Parathyroid adenoma (tissue), 2 donors: ENCODE measurements at regions not wholly inside any gene's neighbourhood (a gene's known extent, or its start where the extent isn't known, plus 50 kb on each side); places are given as distances from the start of the nearest gene placed in this dataset.

Experiments used
- H2AFZ ChIP-seq: fragments of 300-600 bp; sonication (generic); one replicate; pipeline ENCODE4 v1.7.0; 2017; ENCODE audit warnings: antibody characterized with exemption, mild to moderate bottlenecking
- H3K27ac ChIP-seq: fragments of 300-600 bp; sonication (generic); one replicate; pipeline ENCODE4 v1.7.0; 2017
- H3K27me3 ChIP-seq: fragments of 300-600 bp; sonication (generic); one replicate; pipeline ENCODE4 v1.7.0; 2017; ENCODE audit warnings: low read length; ENCODE audit not compliant: control insufficient read depth, insufficient read depth
- H3K36me3 ChIP-seq: fragments of 300-600 bp; sonication (generic); one replicate; pipeline ENCODE4 v1.7.0; 2017; ENCODE audit warnings: low read length; ENCODE audit not compliant: control insufficient read depth, insufficient read depth
- H3K4me1 ChIP-seq: fragments of 300-600 bp; sonication (generic); one replicate; pipeline ENCODE4 v1.7.0; 2017; ENCODE audit warnings: control low read depth
- H3K4me2 ChIP-seq: fragments of 300-600 bp; sonication (generic); one replicate; pipeline ENCODE4 v1.7.0; 2017; ENCODE audit warnings: low read length
- H3K4me3 ChIP-seq: fragments of 300-600 bp; sonication (generic); one replicate; pipeline ENCODE4 v1.7.0; 2017; ENCODE audit warnings: low read depth, low read length
- H3K79me2 ChIP-seq: fragments of 300-600 bp; sonication (generic); one replicate; pipeline ENCODE4 v1.7.0; 2017; ENCODE audit warnings: control low read depth
- H3K9ac ChIP-seq: fragments of 300-600 bp; sonication (generic); one replicate; pipeline ENCODE4 v1.7.0; 2017; ENCODE audit warnings: mild to moderate bottlenecking
- H3K9me3 ChIP-seq: fragments of 300-600 bp; sonication (generic); one replicate; pipeline ENCODE4 v1.7.0; 2017; ENCODE audit warnings: low read length; ENCODE audit not compliant: control insufficient read depth
- TF ChIP-seq, protein P1 (sequence below): fragments of 300-600 bp; sonication (generic); IDR thresholded peaks from one replicate; pipeline ENCODE4 v1.7.0; 2017; ENCODE audit warnings: antibody characterized with exemption, mild to moderate bottlenecking
- donor health status: primary hyperparathyroidism.

DNA sequence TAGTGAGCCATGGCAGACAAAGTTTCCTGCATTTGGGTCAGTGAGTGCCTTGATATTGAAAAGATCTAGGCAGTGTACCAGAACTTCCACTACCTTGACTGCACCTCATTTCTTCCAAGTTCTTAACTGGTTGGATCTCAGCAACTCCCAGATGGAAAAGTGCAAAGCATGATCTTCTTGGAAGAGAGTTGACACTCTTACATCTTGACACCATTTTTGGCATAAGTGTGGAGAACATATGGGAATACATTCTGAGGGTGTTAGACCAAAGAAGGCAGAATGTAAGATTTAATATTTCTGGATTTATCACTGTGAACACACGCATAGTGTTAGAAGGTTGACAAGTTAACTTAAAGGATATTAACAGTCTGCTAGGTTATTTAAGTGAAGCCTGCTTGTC is 555.1 kb upstream of the CTNND2 start:
- no peaks in the 10 kb centered on the region for H3K27me3 ChIP-seq
- H3K9ac ChIP-seq = no peak overlapping the region
- no peak overlapping the region for H3K27ac ChIP-seq
- no peaks in the 10 kb centered on the region for H3K79me2 ChIP-seq
- TF ChIP-seq, protein P1, sequence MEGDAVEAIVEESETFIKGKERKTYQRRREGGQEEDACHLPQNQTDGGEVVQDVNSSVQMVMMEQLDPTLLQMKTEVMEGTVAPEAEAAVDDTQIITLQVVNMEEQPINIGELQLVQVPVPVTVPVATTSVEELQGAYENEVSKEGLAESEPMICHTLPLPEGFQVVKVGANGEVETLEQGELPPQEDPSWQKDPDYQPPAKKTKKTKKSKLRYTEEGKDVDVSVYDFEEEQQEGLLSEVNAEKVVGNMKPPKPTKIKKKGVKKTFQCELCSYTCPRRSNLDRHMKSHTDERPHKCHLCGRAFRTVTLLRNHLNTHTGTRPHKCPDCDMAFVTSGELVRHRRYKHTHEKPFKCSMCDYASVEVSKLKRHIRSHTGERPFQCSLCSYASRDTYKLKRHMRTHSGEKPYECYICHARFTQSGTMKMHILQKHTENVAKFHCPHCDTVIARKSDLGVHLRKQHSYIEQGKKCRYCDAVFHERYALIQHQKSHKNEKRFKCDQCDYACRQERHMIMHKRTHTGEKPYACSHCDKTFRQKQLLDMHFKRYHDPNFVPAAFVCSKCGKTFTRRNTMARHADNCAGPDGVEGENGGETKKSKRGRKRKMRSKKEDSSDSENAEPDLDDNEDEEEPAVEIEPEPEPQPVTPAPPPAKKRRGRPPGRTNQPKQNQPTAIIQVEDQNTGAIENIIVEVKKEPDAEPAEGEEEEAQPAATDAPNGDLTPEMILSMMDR = no peak
- no peak overlapping the region for H3K4me2 ChIP-seq
- H3K36me3 ChIP-seq = no peaks in the 10 kb centered on the region
- no peak overlapping the region for H2AFZ ChIP-seq
- no peaks in the 10 kb centered on the region for H3K4me1 ChIP-seq
- H3K9me3 ChIP-seq = no peaks in the 10 kb centered on the region
- no peak overlapping the region for H3K4me3 ChIP-seq

DNA sequence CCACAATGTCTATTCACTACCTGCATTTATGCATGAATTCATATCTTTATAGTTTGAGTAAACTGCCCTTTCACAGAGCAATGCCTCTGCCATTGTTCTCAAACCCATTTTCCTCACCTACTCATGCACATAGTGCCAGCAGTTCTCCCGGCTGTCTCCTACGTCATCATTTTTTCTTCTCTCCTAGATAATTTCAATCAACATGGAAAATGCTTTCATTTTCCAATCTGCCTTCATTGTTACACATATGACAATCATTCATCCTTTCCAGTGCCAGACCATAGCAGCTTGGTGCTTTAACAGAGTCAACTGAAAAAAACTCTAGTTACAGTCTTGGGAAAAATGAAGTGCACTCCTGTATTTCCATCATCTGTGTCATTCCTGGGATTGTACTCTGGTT is 514.8 kb upstream of the CTNND2 start:
- no peaks in the 10 kb centered on the region for H3K27me3 ChIP-seq
- no peak overlapping the region for H3K4me2 ChIP-seq
- H3K9me3 ChIP-seq = no peaks in the 10 kb centered on the region
- no peak overlapping the region for H2AFZ ChIP-seq
- H3K79me2 ChIP-seq = no peaks in the 10 kb centered on the region
- no peak overlapping the region for H3K4me3 ChIP-seq
- no peak overlapping the region for H3K27ac ChIP-seq
- TF ChIP-seq, protein P1 = no peak
- H3K36me3 ChIP-seq = no peaks in the 10 kb centered on the region
- no peak overlapping the region for H3K9ac ChIP-seq
- no peaks in the 10 kb centered on the region for H3K4me1 ChIP-seq

DNA sequence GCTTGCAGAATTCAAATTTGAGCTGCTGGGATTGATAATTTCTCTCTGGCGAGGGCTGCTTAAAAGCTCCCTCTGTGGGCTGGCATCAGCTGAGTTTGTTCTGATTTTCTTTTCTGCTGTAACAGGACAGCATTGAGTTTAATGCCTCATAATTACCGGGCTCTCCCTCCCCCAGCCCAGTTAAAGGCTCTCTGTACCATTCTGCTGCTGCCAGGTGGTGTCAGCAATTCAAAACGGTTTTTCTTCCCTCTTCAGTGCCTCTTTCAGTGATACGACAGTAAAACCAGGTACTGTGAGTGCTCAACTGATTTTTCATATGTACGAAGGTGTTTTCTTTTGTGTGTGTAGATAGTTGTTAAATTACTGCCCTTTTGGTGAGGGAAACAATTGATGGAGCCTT is 509.3 kb upstream of the CTNND2 start:
- no peaks in the 10 kb centered on the region for H3K27me3 ChIP-seq
- no peaks in the 10 kb centered on the region for H3K36me3 ChIP-seq
- no peak overlapping the region for H3K27ac ChIP-seq
- TF ChIP-seq, protein P1 = no peak
- H3K79me2 ChIP-seq = no peaks in the 10 kb centered on the region
- no peak overlapping the region for H3K9ac ChIP-seq
- no peak overlapping the region for H2AFZ ChIP-seq
- no peak overlapping the region for H3K4me2 ChIP-seq
- no peak overlapping the region for H3K4me3 ChIP-seq
- H3K4me1 ChIP-seq = no peaks in the 10 kb centered on the region
- no peaks in the 10 kb centered on the region for H3K9me3 ChIP-seq

DNA sequence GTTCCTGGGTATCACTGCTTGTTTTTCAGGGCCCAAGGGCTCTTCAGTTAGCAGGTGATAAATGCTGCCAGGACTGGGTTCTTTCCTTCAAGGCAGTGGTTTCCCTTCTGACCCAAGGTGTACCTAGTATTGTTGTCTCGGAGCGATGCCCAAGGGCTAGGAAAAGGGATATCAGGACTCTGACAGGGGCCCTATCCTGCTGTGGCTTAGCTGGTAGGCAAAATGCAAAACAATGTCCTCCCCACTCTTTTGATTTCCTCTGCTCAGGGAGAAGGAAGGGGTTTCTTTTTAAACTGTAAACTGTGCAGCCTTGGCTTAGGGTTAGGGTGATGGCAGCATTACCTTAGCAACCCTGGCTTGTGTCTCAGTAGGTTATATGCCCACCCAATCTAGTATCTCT is 508.8 kb upstream of the CTNND2 start:
- Histone ChIP-seq H3K4me3 (no peak overlapping the region), H3K4me1 (no peaks in the 10 kb centered on the region), H3K27ac (no peak overlapping the region), H3K4me2 (no peak overlapping the region), H3K9me3 (no peaks in the 10 kb centered on the region), H3K9ac (no peak overlapping the region), H3K79me2 (no peaks in the 10 kb centered on the region), H2AFZ (no peak overlapping the region), H3K27me3 (no peaks in the 10 kb centered on the region), H3K36me3 (no peaks in the 10 kb centered on the region)
- TF ChIP-seq, protein P1 = no peak

DNA sequence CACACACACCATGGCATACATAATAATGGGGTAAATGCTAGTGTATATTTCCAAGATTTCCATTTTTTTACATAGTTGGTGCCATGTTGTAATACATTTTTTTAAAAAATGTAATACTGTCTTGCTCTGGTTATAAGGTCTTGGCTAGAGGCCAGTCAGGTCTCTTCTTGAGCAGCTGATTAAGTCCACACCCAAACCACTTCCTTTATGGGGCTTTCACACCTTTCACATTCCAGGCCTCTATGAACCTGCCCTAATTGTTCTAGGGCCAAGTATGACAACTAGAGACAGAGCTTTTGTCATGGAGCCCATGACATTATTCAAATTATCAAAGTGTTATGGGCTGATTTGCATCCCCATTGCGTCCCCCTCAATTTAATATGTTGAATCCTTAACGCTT is 495.6 kb upstream of the CTNND2 start:
- Histone ChIP-seq H3K27me3 (no peaks in the 10 kb centered on the region), H3K4me1 (no peaks in the 10 kb centered on the region), H3K4me2 (no peak overlapping the region), H2AFZ (no peak overlapping the region), H3K4me3 (no peak overlapping the region), H3K9me3 (no peaks in the 10 kb centered on the region), H3K9ac (no peak overlapping the region), H3K79me2 (no peaks in the 10 kb centered on the region), H3K36me3 (no peaks in the 10 kb centered on the region), H3K27ac (no peak overlapping the region)
- TF ChIP-seq, protein P1 = no peak
